ENCODE measurements at regions not wholly inside any gene's neighbourhood (a gene's known extent, or its start where the extent isn't known, plus 50 kb on each side); places are given as distances from the start of the nearest gene placed in this dataset.

DNA sequence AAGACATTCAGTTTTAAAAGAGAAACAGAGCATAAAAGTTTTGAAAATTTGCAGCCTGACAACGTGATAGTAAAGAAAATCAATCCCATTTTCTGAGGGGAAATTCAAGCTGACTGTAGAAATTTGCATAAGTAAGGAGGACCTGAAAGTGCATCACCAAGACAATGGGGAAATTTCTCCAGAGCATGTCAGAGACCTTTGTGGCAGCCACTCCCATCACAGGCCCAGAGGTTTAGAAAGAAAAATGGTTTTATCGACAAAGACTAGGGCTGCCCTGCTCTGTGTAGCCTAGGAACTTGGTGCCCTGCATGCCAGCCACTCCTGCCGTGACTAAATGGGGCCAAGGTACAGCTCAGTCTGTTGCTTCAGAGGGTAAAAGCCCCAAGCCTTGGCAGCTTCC, 1640.2 kb upstream of the PRMT6 start:
- Histone ChIP-seq H3K4me3 (ENCODE audit: control extremely low read depth in 1 of 5, extremely low read depth in 1 of 5, insufficient read depth in 1 of 5, low read depth in 2 of 5, low read length in 4 of 5) (no peak overlapping the region), H3K4me1 (ENCODE audit: control insufficient read depth in 2 of 2, insufficient read depth in 2 of 2, low read length in 2 of 2) (no peaks in the 10 kb centered on the region), H2AFZ (ENCODE audit: insufficient read depth, low read depth, low read length, poor library complexity, severe bottlenecking) (no peak overlapping the region), H3K9ac (ENCODE audit: low read length) (no peak overlapping the region), H3K79me2 (ENCODE audit: control insufficient read depth, insufficient read depth, low read length) (no peaks in the 10 kb centered on the region), H3K27me3 (replicated peaks in 1 of 4; ENCODE audit: control extremely low read depth in 1 of 4, control insufficient read depth in 3 of 4, insufficient read depth in 4 of 4, low read length in 3 of 4) (no peaks in the 10 kb centered on the region), H3K27ac (ENCODE audit: low read length in 2 of 2) (no peak overlapping the region), H3K36me3 (replicated peaks in 1 of 2; ENCODE audit: control extremely low read depth in 1 of 2, control insufficient read depth in 1 of 2, extremely low read depth in 1 of 2, insufficient read depth in 2 of 2, low read length in 1 of 2) (no peaks in the 10 kb centered on the region), H3K4me2 (replicated peaks; ENCODE audit: low read depth, low read length, poor library complexity, severe bottlenecking) (no peak overlapping the region), H3K9me3 (ENCODE audit: control extremely low read depth in 1 of 3, control insufficient read depth in 2 of 3, insufficient read depth in 1 of 3, low read length in 2 of 3) (peaks cover 0 to 5% (median 0%) of the 10 kb centered on the region in 3 donors), H4K20me1 (ENCODE audit: control insufficient read depth, insufficient read depth, low read length, poor library complexity, severe bottlenecking) (no peaks in the 10 kb centered on the region)
- ATAC-seq (ENCODE audit: low read depth), result no peak
- WGBS (ENCODE audit: insufficient coverage), result 78% methylated on average over 3 of the region's 3 CpGs
- Mint-ChIP-seq H3K4me3 (no peak overlapping the region), H3K9me3 (ENCODE audit: insufficient read depth) (peaks cover 3% of the 10 kb centered on the region), H3K27ac (no peak overlapping the region), H3K27me3 (no peaks in the 10 kb centered on the region), H3K4me1 (no peaks in the 10 kb centered on the region)
- TF ChIP-seq, protein P1, sequence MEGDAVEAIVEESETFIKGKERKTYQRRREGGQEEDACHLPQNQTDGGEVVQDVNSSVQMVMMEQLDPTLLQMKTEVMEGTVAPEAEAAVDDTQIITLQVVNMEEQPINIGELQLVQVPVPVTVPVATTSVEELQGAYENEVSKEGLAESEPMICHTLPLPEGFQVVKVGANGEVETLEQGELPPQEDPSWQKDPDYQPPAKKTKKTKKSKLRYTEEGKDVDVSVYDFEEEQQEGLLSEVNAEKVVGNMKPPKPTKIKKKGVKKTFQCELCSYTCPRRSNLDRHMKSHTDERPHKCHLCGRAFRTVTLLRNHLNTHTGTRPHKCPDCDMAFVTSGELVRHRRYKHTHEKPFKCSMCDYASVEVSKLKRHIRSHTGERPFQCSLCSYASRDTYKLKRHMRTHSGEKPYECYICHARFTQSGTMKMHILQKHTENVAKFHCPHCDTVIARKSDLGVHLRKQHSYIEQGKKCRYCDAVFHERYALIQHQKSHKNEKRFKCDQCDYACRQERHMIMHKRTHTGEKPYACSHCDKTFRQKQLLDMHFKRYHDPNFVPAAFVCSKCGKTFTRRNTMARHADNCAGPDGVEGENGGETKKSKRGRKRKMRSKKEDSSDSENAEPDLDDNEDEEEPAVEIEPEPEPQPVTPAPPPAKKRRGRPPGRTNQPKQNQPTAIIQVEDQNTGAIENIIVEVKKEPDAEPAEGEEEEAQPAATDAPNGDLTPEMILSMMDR (IDR thresholded peaks at IDR 0.05), result no peak
- no peak for TF ChIP-seq EZH2 (IDR thresholded peaks at IDR 0.05; ENCODE audit: borderline replicate concordance, insufficient read depth, low read depth, low read length, poor library complexity, severe bottlenecking)
- ChIA-PET POLR2A (no interaction called here), CTCF (no interaction called here)
- intact Hi-C loops (cut with micrococcal nuclease), result no loop called here
- no peak for DNase-seq

DNA sequence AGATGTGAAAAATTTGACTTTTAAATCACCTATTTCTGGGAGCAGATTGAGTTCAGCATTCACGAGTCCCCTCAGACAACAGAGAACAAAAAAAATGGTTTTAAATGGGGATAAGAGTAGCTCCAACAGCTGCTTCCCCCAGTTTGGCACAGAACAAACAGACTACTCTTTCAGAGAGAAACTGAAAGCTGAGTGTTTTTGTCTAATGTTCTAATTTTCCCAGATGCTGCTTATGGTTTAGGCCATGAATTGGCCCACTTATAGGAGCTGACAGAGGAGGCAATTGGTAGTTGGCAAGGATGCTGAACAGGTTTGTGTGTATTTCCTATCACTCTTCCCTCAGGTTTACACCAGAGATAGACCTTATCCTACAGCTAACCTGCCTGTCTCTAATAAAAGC, 1637.4 kb upstream of the PRMT6 start:
- H2AFZ ChIP-seq (ENCODE audit: insufficient read depth, low read depth, low read length, poor library complexity, severe bottlenecking), result no peak overlapping the region
- Mint-ChIP-seq H3K27ac (no peak overlapping the region), H3K4me3 (no peak overlapping the region), H3K27me3 (no peaks in the 10 kb centered on the region), H3K4me1 (no peaks in the 10 kb centered on the region), H3K9me3 (ENCODE audit: insufficient read depth) (peaks cover 3% of the 10 kb centered on the region)
- POLR2A ChIA-PET, result no interaction called here
- no peak for ATAC-seq (ENCODE audit: low read depth)
- intact Hi-C loops (cut with micrococcal nuclease), result no loop called here
- no peaks in the 10 kb centered on the region for H3K9me3 ChIP-seq (ENCODE audit: control extremely low read depth in 1 of 3, control insufficient read depth in 2 of 3, insufficient read depth in 1 of 3, low read length in 2 of 3)
- H3K36me3 ChIP-seq (replicated peaks in 1 of 2; ENCODE audit: control extremely low read depth in 1 of 2, control insufficient read depth in 1 of 2, extremely low read depth in 1 of 2, insufficient read depth in 2 of 2, low read length in 1 of 2), result no peaks in the 10 kb centered on the region
- no peaks in the 10 kb centered on the region for H3K27me3 ChIP-seq (replicated peaks in 1 of 4; ENCODE audit: control extremely low read depth in 1 of 4, control insufficient read depth in 3 of 4, insufficient read depth in 4 of 4, low read length in 3 of 4)
- H3K27ac ChIP-seq (ENCODE audit: low read length in 2 of 2), result no peak overlapping the region
- no peak overlapping the region for H3K4me2 ChIP-seq (replicated peaks; ENCODE audit: low read depth, low read length, poor library complexity, severe bottlenecking)
- H3K4me3 ChIP-seq (ENCODE audit: control extremely low read depth in 1 of 5, extremely low read depth in 1 of 5, insufficient read depth in 1 of 5, low read depth in 2 of 5, low read length in 4 of 5), result no peak overlapping the region
- WGBS (ENCODE audit: insufficient coverage), result no CpG with 5 or more reads among the region's 1 CpG
- no peak for TF ChIP-seq EZH2 (IDR thresholded peaks at IDR 0.05; ENCODE audit: borderline replicate concordance, insufficient read depth, low read depth, low read length, poor library complexity, severe bottlenecking)
- TF ChIP-seq, protein P1 (IDR thresholded peaks at IDR 0.05), result no peak
- H3K9ac ChIP-seq (ENCODE audit: low read length), result no peak overlapping the region
- H4K20me1 ChIP-seq (ENCODE audit: control insufficient read depth, insufficient read depth, low read length, poor library complexity, severe bottlenecking), result no peaks in the 10 kb centered on the region
- CTCF ChIA-PET, result no interaction called here
- H3K79me2 ChIP-seq (ENCODE audit: control insufficient read depth, insufficient read depth, low read length), result no peaks in the 10 kb centered on the region
- no peaks in the 10 kb centered on the region for H3K4me1 ChIP-seq (ENCODE audit: control insufficient read depth in 2 of 2, insufficient read depth in 2 of 2, low read length in 2 of 2)
- no peak for DNase-seq
